ENCODE measurements at regions not wholly inside any gene's neighbourhood (a gene's known extent, or its start where the extent isn't known, plus 50 kb on each side); places are given as distances from the start of the nearest gene placed in this dataset.
"Not testable (repeated sequence)": the region's sequence is repeated elsewhere in the genome, so short reads cannot be mapped to it uniquely, and the experiment has no call there.

- Histone ChIP-seq H3K4me1 (ENCODE audit: insufficient read depth, low read length) (no peaks in the 10 kb centered on the region), H3K36me3 (ENCODE audit: insufficient read depth, low read length) (no peaks in the 10 kb centered on the region), H3K9me3 (ENCODE audit: control insufficient read depth, insufficient read depth, low read length) (no peaks in the 10 kb centered on the region), H3K9ac (ENCODE audit: low read depth, low read length) (no peak overlapping the region)
These were observed 260.0 kb downstream of the SI start for GRCh38 chr3:164818318-164818717.

- no peaks in the 10 kb centered on the region for H3K36me3 ChIP-seq (ENCODE audit: insufficient read depth, low read length)
- no peaks in the 10 kb centered on the region for H3K4me1 ChIP-seq (ENCODE audit: insufficient read depth, low read length)
These were observed 264.2 kb downstream of the SI start for GRCh38 chr3:164814106-164814505.

GRCh38 chr3:164812042-164812441 is 266.3 kb downstream of the SI start:
- no peak overlapping the region for H3K9ac ChIP-seq (ENCODE audit: low read depth, low read length)
- H3K4me1 ChIP-seq (ENCODE audit: insufficient read depth, low read length), result no peaks in the 10 kb centered on the region
- H3K9me3 ChIP-seq (ENCODE audit: control insufficient read depth, insufficient read depth, low read length), result no peaks in the 10 kb centered on the region
- H3K36me3 ChIP-seq (ENCODE audit: insufficient read depth, low read length), result no peaks in the 10 kb centered on the region; the same call in 1 of the 2 replicates

More at GRCh38 chr3:164814106-164814505, 264.2 kb downstream of the SI start:
- no peak overlapping the region for H3K9ac ChIP-seq (ENCODE audit: low read depth, low read length)
- no peaks in the 10 kb centered on the region for H3K9me3 ChIP-seq (ENCODE audit: control insufficient read depth, insufficient read depth, low read length)

- Histone ChIP-seq H3K36me3 (ENCODE audit: insufficient read depth, low read length) (no peaks in the 10 kb centered on the region; the same call in 1 of the 2 replicates), H3K4me1 (ENCODE audit: insufficient read depth, low read length) (no peaks in the 10 kb centered on the region), H3K9me3 (ENCODE audit: control insufficient read depth, insufficient read depth, low read length) (no peaks in the 10 kb centered on the region), H3K9ac (ENCODE audit: low read depth, low read length) (no peak overlapping the region)
These were observed 272.1 kb downstream of the SI start for GRCh38 chr3:164806188-164806587.

- Histone ChIP-seq H3K9me3 (ENCODE audit: control insufficient read depth, insufficient read depth, low read length) (no peaks in the 10 kb centered on the region), H3K9ac (ENCODE audit: low read depth, low read length) (no peak overlapping the region), H3K36me3 (ENCODE audit: insufficient read depth, low read length) (no peaks in the 10 kb centered on the region), H3K4me1 (ENCODE audit: insufficient read depth, low read length) (no peaks in the 10 kb centered on the region)
These were observed 284.2 kb downstream of the SI start for GRCh38 chr3:164794099-164794498.

- H3K4me1 ChIP-seq (ENCODE audit: insufficient read depth, low read length), result no peaks in the 10 kb centered on the region
- no peaks in the 10 kb centered on the region for H3K36me3 ChIP-seq (ENCODE audit: insufficient read depth, low read length)
- 0 out of 2 replicates have a peak, but pooled peaks cover 2% of the 10 kb centered on the region for H3K9me3 ChIP-seq (ENCODE audit: control insufficient read depth, insufficient read depth, low read length)
- H3K9ac ChIP-seq (ENCODE audit: low read depth, low read length), result no peak overlapping the region
These were observed 287.0 kb downstream of the SI start for GRCh38 chr3:164791263-164791662.

GRCh38 chr3:164784407-164784806 is 293.9 kb downstream of the SI start:
- not testable (repeated sequence) for H3K9me3 ChIP-seq (ENCODE audit: control insufficient read depth, insufficient read depth, low read length); H3K9ac ChIP-seq (ENCODE audit: low read depth, low read length); H3K36me3 ChIP-seq (ENCODE audit: insufficient read depth, low read length); H3K4me1 ChIP-seq (ENCODE audit: insufficient read depth, low read length)

- Histone ChIP-seq H3K4me1 (ENCODE audit: insufficient read depth, low read length) (no peaks in the 10 kb centered on the region), H3K9me3 (ENCODE audit: control insufficient read depth, insufficient read depth, low read length) (peaks cover 6% of the 10 kb centered on the region; the same call in 1 of the 2 replicates), H3K9ac (ENCODE audit: low read depth, low read length) (no peak overlapping the region), H3K36me3 (ENCODE audit: insufficient read depth, low read length) (no peaks in the 10 kb centered on the region)
These were observed 296.5 kb downstream of the SI start for GRCh38 chr3:164781755-164782154.

- H3K36me3 ChIP-seq (ENCODE audit: insufficient read depth, low read length), result no peaks in the 10 kb centered on the region
- H3K9ac ChIP-seq (ENCODE audit: low read depth, low read length), result no peak overlapping the region
- H3K4me1 ChIP-seq (ENCODE audit: insufficient read depth, low read length), result no peaks in the 10 kb centered on the region
- peaks cover 6% of the 10 kb centered on the region; the same call in 1 of the 2 replicates for H3K9me3 ChIP-seq (ENCODE audit: control insufficient read depth, insufficient read depth, low read length)
These were observed 298.5 kb downstream of the SI start for GRCh38 chr3:164779816-164780215.

GRCh38 chr3:164752812-164753211 is 325.5 kb downstream of the SI start:
- Histone ChIP-seq H3K9ac (ENCODE audit: low read depth, low read length) (no peak overlapping the region), H3K4me1 (ENCODE audit: insufficient read depth, low read length) (no peaks in the 10 kb centered on the region), H3K9me3 (ENCODE audit: control insufficient read depth, insufficient read depth, low read length) (no peaks in the 10 kb centered on the region), H3K36me3 (ENCODE audit: insufficient read depth, low read length) (no peaks in the 10 kb centered on the region)

GRCh38 chr3:164748626-164749025 is 329.7 kb downstream of the SI start:
- H3K4me1 ChIP-seq (ENCODE audit: insufficient read depth, low read length), result no peaks in the 10 kb centered on the region
- H3K9ac ChIP-seq (ENCODE audit: low read depth, low read length), result no peak overlapping the region
- H3K36me3 ChIP-seq (ENCODE audit: insufficient read depth, low read length), result no peaks in the 10 kb centered on the region
- H3K9me3 ChIP-seq (ENCODE audit: control insufficient read depth, insufficient read depth, low read length), result no peaks in the 10 kb centered on the region

GRCh38 chr3:164741869-164742268 is 336.4 kb downstream of the SI start:
- Histone ChIP-seq H3K36me3 (ENCODE audit: insufficient read depth, low read length) (no peaks in the 10 kb centered on the region), H3K9ac (ENCODE audit: low read depth, low read length) (no peak overlapping the region), H3K9me3 (ENCODE audit: control insufficient read depth, insufficient read depth, low read length) (no peaks in the 10 kb centered on the region), H3K4me1 (ENCODE audit: insufficient read depth, low read length) (peaks cover 2% of the 10 kb centered on the region; the same call in 1 of the 2 replicates)

GRCh38 chr3:164737174-164737573 is 341.1 kb downstream of the SI start:
- Histone ChIP-seq H3K36me3 (ENCODE audit: insufficient read depth, low read length) (no peaks in the 10 kb centered on the region), H3K9ac (ENCODE audit: low read depth, low read length) (no peak overlapping the region), H3K4me1 (ENCODE audit: insufficient read depth, low read length) (peaks cover 2% of the 10 kb centered on the region; the same call in 1 of the 2 replicates), H3K9me3 (ENCODE audit: control insufficient read depth, insufficient read depth, low read length) (no peaks in the 10 kb centered on the region)

- H3K9ac ChIP-seq (ENCODE audit: low read depth, low read length), result no peak overlapping the region
- H3K9me3 ChIP-seq (ENCODE audit: control insufficient read depth, insufficient read depth, low read length), result no peaks in the 10 kb centered on the region
- H3K4me1 ChIP-seq (ENCODE audit: insufficient read depth, low read length), result peaks cover 2% of the 10 kb centered on the region; the same call in 1 of the 2 replicates
- H3K36me3 ChIP-seq (ENCODE audit: insufficient read depth, low read length), result no peaks in the 10 kb centered on the region
These were observed 346.1 kb downstream of the SI start for GRCh38 chr3:164732166-164732565.

- no peaks in the 10 kb centered on the region for H3K9me3 ChIP-seq (ENCODE audit: control insufficient read depth, insufficient read depth, low read length)
- no peaks in the 10 kb centered on the region for H3K4me1 ChIP-seq (ENCODE audit: insufficient read depth, low read length)
These were observed 347.4 kb downstream of the SI start for GRCh38 chr3:164730815-164731360.

More at GRCh38 chr3:164730815-164731360, 347.4 kb downstream of the SI start:
- no peak overlapping the region for H3K9ac ChIP-seq (ENCODE audit: low read depth, low read length)
- H3K36me3 ChIP-seq (ENCODE audit: insufficient read depth, low read length), result no peaks in the 10 kb centered on the region
